HepG2 (cell line): ENCODE measurements at regions not wholly inside any gene's neighbourhood (a gene's known extent, or its start where the extent isn't known, plus 50 kb on each side); places are given as distances from the start of the nearest gene placed in this dataset.

Source experiments
- ATAC-seq: fragments of 200-7000 bp; cut with Tn5 transposase; 3 replicates; pipeline ENCODE4 v1.9.1; 2020; ENCODE audit warnings: mild to moderate bottlenecking, moderate library complexity
- BruUV-seq: library from RNA; stranded (reverse); fragments of 400-500 nt; replicated peaks from 2 replicates; lab custom pipeline; 2021; lab: Mats Ljungman, UMichigan
- CTCF ChIA-PET: fragments of 300-600 bp; formaldehyde crosslinking; extraction: SDS; loops from one replicate; lab custom pipeline; 2021; ENCODE audit warnings: low total read pairs, inconsistent platforms, low intra/inter-chr PET ratio; lab: Yijun Ruan, JAX
- POLR2A ChIA-PET: fragments of 350-600 bp; sonication (Branson Sonifier 250); formaldehyde crosslinking; loops from one replicate; lab custom pipeline; 2020; ENCODE audit warnings: antibody characterized with exemption, inconsistent platforms; lab: Yijun Ruan, JAX
- DNase-seq: peaks from one replicate; pipeline ENCODE4 v3.0.0-alpha.2; 2015; ENCODE audit warnings: low spot score
- FAIRE-seq: peaks from 3 replicates; lab custom pipeline; 2011; peaks lifted over from hg19 to GRCh38; lab: Jason Lieb, UNC
- H2AFZ ChIP-seq: one replicate; pipeline ENCODE4 v1.6.1; 2011; ENCODE audit warnings: low read length, inconsistent platforms
- H3K27ac ChIP-seq: fragments of 300-600 bp; 3 replicates; pipeline ENCODE4 v1.8.0; 2011; ENCODE audit warnings: mixed run types, mild to moderate bottlenecking, mixed read lengths, low read length, inconsistent platforms; ENCODE audit not compliant: insufficient read depth; ENCODE audit errors: extremely low read length
- H3K27me3 ChIP-seq, 2 experiments: fragments of 200-600 bp in 1 of 2; 2 replicates in 1 of 2; 3 replicates in 1 of 2; pipeline versions ENCODE4 v1.6.0 to v1.8.0; 2011; ENCODE audit warnings: low read length in 2 of 2, mild to moderate bottlenecking in 2 of 2, moderate library complexity in 2 of 2, inconsistent platforms in 1 of 2; ENCODE audit not compliant: insufficient read depth in 2 of 2, control insufficient read depth in 1 of 2
- H3K36me3 ChIP-seq, 2 experiments: fragments of 200-600 bp in 1 of 2; replicated peaks in 1 of 2; 2 replicates in 1 of 2; 3 replicates in 1 of 2; pipeline versions ENCODE4 v1.5.1 to v1.8.0; 2011; ENCODE audit warnings: low read length in 2 of 2, inconsistent platforms in 1 of 2; ENCODE audit not compliant: insufficient read depth in 2 of 2, control insufficient read depth in 1 of 2
- H3K4me1 ChIP-seq: 2 replicates; pipeline ENCODE4 v1.5.1; 2012; ENCODE audit warnings: low read length, inconsistent platforms; ENCODE audit not compliant: insufficient read depth
- H3K4me2 ChIP-seq: 2 replicates; pipeline ENCODE4 v1.6.0; 2011; ENCODE audit warnings: low read depth, low read length, inconsistent platforms
- H3K4me3 ChIP-seq, 3 experiments: fragments of 200-600 bp in 1 of 3; sonication (generic), shearing (Covaris generic) in 1 of 3; replicated peaks in 1 of 3; 2 replicates each; pipeline ENCODE4 v1.5.1; 2011 to 2016; ENCODE audit warnings: low read length in 3 of 3, inconsistent platforms in 2 of 3, low read depth in 2 of 3, mild to moderate bottlenecking in 2 of 3, control low read depth in 1 of 3, mixed read lengths in 1 of 3; ENCODE audit not compliant: insufficient read depth in 1 of 3
- H3K79me2 ChIP-seq: one replicate; pipeline ENCODE4 v1.6.1; 2011; ENCODE audit warnings: low read length, inconsistent platforms; ENCODE audit not compliant: insufficient read depth
- H3K9ac ChIP-seq: 2 replicates; pipeline ENCODE4 v1.6.0; 2011; ENCODE audit warnings: mild to moderate bottlenecking, low read depth, low read length, inconsistent platforms; ENCODE audit not compliant: insufficient read depth
- H3K9me3 ChIP-seq: 2 replicates; pipeline ENCODE4 v1.5.1; 2012; ENCODE audit warnings: mild to moderate bottlenecking, low read length
- H4K20me1 ChIP-seq: 2 replicates; pipeline ENCODE4 v1.6.0; 2011; ENCODE audit warnings: inconsistent platforms, mild to moderate bottlenecking, low read length, moderate library complexity; ENCODE audit not compliant: insufficient read depth
- ELF4 ChIP-seq: sonication (generic); formaldehyde crosslinking; IDR thresholded peaks from 2 replicates; pipeline ENCODE4 v1.5.0; 2020; ENCODE audit warnings: missing genetic modification reagents, mild to moderate bottlenecking, moderate library complexity, borderline replicate concordance
- ETV5 ChIP-seq: IDR thresholded peaks from 2 replicates; pipeline ENCODE4 v1.6.1; 2018; ENCODE audit warnings: missing biosample characterization, missing genetic modification reagents, inconsistent platforms, borderline replicate concordance
- FOXA3 ChIP-seq: IDR thresholded peaks from 2 replicates; pipeline ENCODE4 v1.6.1; 2016; ENCODE audit warnings: missing genetic modification reagents, missing compliant biosample characterization
- FUBP1 ChIP-seq: sonication (generic); formaldehyde crosslinking; IDR thresholded peaks from 2 replicates; pipeline ENCODE4 v1.5.1; 2020; ENCODE audit warnings: missing genetic modification reagents, mild to moderate bottlenecking, borderline replicate concordance
- HBP1 ChIP-seq: IDR thresholded peaks from 2 replicates; pipeline ENCODE4 v1.6.1; 2016; ENCODE audit warnings: low read depth, control low read depth
- RFXAP ChIP-seq: sonication (generic); formaldehyde crosslinking; IDR thresholded peaks from 2 replicates; pipeline ENCODE4 v1.4.0; 2020; ENCODE audit warnings: missing genetic modification reagents, borderline replicate concordance
- ZBTB34 ChIP-seq: sonication (generic); formaldehyde crosslinking; IDR thresholded peaks from 2 replicates; pipeline ENCODE4 v1.8.0; 2022; ENCODE audit warnings: mild to moderate bottlenecking, missing genetic modification reagents
- ZFP90 ChIP-seq: sonication (generic); formaldehyde crosslinking; IDR thresholded peaks from 2 replicates; pipeline ENCODE4 v1.8.0; 2022; ENCODE audit warnings: missing genetic modification reagents, mild to moderate bottlenecking, inconsistent platforms, borderline replicate concordance
- ZMYM3 ChIP-seq: sonication (generic); formaldehyde crosslinking; IDR thresholded peaks from 2 replicates; pipeline ENCODE4 v1.5.1; 2020; ENCODE audit warnings: mild to moderate bottlenecking, missing genetic modification reagents
- ZNF101 ChIP-seq: sonication (generic); formaldehyde crosslinking; IDR thresholded peaks from 2 replicates; pipeline ENCODE4 v1.4.0; 2020; ENCODE audit warnings: mild to moderate bottlenecking, low read depth, missing genetic modification reagents, borderline replicate concordance
- ZNF431 ChIP-seq: sonication (generic); formaldehyde crosslinking; IDR thresholded peaks from 2 replicates; pipeline ENCODE4 v1.9.0; 2022; ENCODE audit warnings: missing genetic modification reagents, low read depth, mild to moderate bottlenecking, borderline replicate concordance
- ZNF432 ChIP-seq: sonication (generic); formaldehyde crosslinking; IDR thresholded peaks from 2 replicates; pipeline ENCODE4 v1.5.0; 2020; ENCODE audit warnings: missing genetic modification reagents, mild to moderate bottlenecking, borderline replicate concordance
- ZNF570 ChIP-seq: sonication (generic); formaldehyde crosslinking; IDR thresholded peaks from 2 replicates; pipeline ENCODE4 v1.4.0; 2020; ENCODE audit warnings: mild to moderate bottlenecking, missing genetic modification reagents, borderline replicate concordance
- ZNF607 ChIP-seq: sonication (generic); formaldehyde crosslinking; IDR thresholded peaks from 2 replicates; pipeline ENCODE4 v1.5.1; 2020; ENCODE audit warnings: missing genetic modification reagents, mild to moderate bottlenecking, borderline replicate concordance
- ZNF678 ChIP-seq: sonication (generic); formaldehyde crosslinking; IDR thresholded peaks from 2 replicates; pipeline ENCODE4 v1.4.0; 2020; ENCODE audit warnings: mild to moderate bottlenecking, missing genetic modification reagents
- ZNF709 ChIP-seq: sonication (generic); formaldehyde crosslinking; IDR thresholded peaks from 2 replicates; pipeline ENCODE4 v1.5.0; 2020; ENCODE audit warnings: mild to moderate bottlenecking, missing genetic modification reagents
- ZNF780A ChIP-seq: sonication (generic); formaldehyde crosslinking; IDR thresholded peaks from 2 replicates; pipeline ENCODE4 v1.8.0; 2022; ENCODE audit warnings: mild to moderate bottlenecking, missing genetic modification reagents, moderate library complexity
- ZNF839 ChIP-seq: sonication (generic); formaldehyde crosslinking; IDR thresholded peaks from 2 replicates; pipeline ENCODE4 v1.4.0; 2020; ENCODE audit warnings: missing genetic modification reagents, mild to moderate bottlenecking, borderline replicate concordance
- WGBS: methylation state at CpG from one replicate; pipeline ENCODE4 v1.1.6; 2017; ENCODE audit warnings: low lambda C conversion rate; 5-methylcytosine and 5-hydroxymethylcytosine counted together
- in situ Hi-C: cut with HindIII; loops from 2 replicates; pipeline ENCODE4 v1.10.0; 2017; ENCODE audit warnings: low pct_unique_long_range_greater_than_20kb; ENCODE audit not compliant: extremely low pct_ligation_motif_present
- intact Hi-C: fragments of 100-400 bp; cut with micrococcal nuclease; formaldehyde crosslinking; loops from one replicate; pipeline ENCODE4 v1.10.0; 2022; ENCODE audit not compliant: unreplicated experiment
- TF ChIP-seq, protein P1 (sequence below): sonication (generic); formaldehyde crosslinking; IDR thresholded peaks from 2 replicates; pipeline ENCODE4 v1.4.0; 2020; ENCODE audit warnings: missing genetic modification reagents

- Histone ChIP-seq H3K4me3 (no peak overlapping the region), H2AFZ (no peak overlapping the region), H3K79me2 (no peaks in the 10 kb centered on the region), H3K36me3 (no peaks in the 10 kb centered on the region), H3K27ac (no peak overlapping the region), H3K27me3 (no peaks in the 10 kb centered on the region), H3K9me3 (0 out of 2 replicates have a peak, but pooled peaks cover 9% of the 10 kb centered on the region), H3K9ac (no peak overlapping the region), H3K4me2 (no peak overlapping the region), H3K4me1 (no peaks in the 10 kb centered on the region), H4K20me1 (no peaks in the 10 kb centered on the region)
- ChIA-PET POLR2A (no interaction called here), CTCF (no interaction called here)
- in situ Hi-C loops (no loop called here), intact Hi-C loops (no loop called here)
- BruUV-seq: no TSS peak
- FAIRE-seq (no peak), ATAC-seq (no peak), DNase-seq (no peak)
- TF ChIP-seq ZNF678 (CRISPR knock-in tag) (no peak), ELF4 (CRISPR knock-in tag) (no peak), ZNF709 (CRISPR knock-in tag) (no peak), ETV5 (no peak), RFXAP (CRISPR knock-in tag) (no peak), FOXA3 (CRISPR knock-in tag) (no peak), ZNF780A (CRISPR knock-in tag) (no peak), ZNF839 (CRISPR knock-in tag) (no peak), ZNF431 (CRISPR knock-in tag) (no peak), ZNF101 (CRISPR knock-in tag) (no peak), ZNF607 (no peak), ZFP90 (CRISPR knock-in tag) (no peak), FUBP1 (CRISPR knock-in tag) (no peak), ZNF570 (CRISPR knock-in tag) (no peak), ZNF432 (CRISPR knock-in tag) (no peak), ZBTB34 (CRISPR knock-in tag) (no peak), HBP1 (no peak), ZMYM3 (CRISPR knock-in tag) (no peak)
- TF ChIP-seq, protein P1, sequence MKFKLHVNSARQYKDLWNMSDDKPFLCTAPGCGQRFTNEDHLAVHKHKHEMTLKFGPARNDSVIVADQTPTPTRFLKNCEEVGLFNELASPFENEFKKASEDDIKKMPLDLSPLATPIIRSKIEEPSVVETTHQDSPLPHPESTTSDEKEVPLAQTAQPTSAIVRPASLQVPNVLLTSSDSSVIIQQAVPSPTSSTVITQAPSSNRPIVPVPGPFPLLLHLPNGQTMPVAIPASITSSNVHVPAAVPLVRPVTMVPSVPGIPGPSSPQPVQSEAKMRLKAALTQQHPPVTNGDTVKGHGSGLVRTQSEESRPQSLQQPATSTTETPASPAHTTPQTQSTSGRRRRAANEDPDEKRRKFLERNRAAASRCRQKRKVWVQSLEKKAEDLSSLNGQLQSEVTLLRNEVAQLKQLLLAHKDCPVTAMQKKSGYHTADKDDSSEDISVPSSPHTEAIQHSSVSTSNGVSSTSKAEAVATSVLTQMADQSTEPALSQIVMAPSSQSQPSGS (CRISPR knock-in tag): no peak
- WGBS: 0% methylated on average over 1 of the region's 1 CpG
These were observed 339.1 kb downstream of the BTBD3 start for GRCh38 chr20:12256806-12257205.
